Astrocyte of the spinal cord (primary cell): ENCODE measurements at regions not wholly inside any gene's neighbourhood (a gene's known extent, or its start where the extent isn't known, plus 50 kb on each side); places are given as distances from the start of the nearest gene placed in this dataset.

Experiments used
- DNase-seq: peaks from one replicate; pipeline ENCODE4 v3.0.0; 2011; ENCODE audit warnings: low read depth, low spot score
- H3K4me3 ChIP-seq: 2 replicates; pipeline ENCODE4 v1.5.1; 2011; ENCODE audit warnings: low read depth, mild to moderate bottlenecking, low read length, moderate library complexity
- in situ Hi-C: cut with HindIII; loops from 2 replicates; pipeline ENCODE4 v1.10.0; 2017; ENCODE audit warnings: low sequenced_read_pairs
- TF ChIP-seq, protein P1 (sequence below): IDR thresholded peaks from 2 replicates; pipeline ENCODE4 v1.5.1; 2012; ENCODE audit warnings: low read depth, mild to moderate bottlenecking, low read length, inconsistent platforms

DNA sequence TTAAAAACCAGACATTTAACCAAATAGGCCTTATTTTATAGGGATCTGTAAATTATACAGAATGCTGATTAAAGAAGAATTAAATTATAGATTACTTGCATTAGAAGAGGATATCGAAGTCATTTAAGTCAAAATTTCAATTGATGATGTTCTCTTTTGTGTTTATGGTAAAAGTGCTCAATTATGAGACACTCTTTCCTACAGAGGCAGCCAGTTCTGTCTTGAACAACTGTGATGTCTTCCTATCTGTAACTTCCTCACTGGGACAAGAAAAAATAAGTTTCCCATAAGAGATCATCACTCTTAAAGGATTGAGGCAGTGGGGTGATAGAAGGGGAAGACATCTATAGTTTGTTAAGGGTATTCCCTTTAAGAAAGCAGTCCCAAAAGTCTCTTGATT, 613.5 kb downstream of the INSC start:
- TF ChIP-seq, protein P1, sequence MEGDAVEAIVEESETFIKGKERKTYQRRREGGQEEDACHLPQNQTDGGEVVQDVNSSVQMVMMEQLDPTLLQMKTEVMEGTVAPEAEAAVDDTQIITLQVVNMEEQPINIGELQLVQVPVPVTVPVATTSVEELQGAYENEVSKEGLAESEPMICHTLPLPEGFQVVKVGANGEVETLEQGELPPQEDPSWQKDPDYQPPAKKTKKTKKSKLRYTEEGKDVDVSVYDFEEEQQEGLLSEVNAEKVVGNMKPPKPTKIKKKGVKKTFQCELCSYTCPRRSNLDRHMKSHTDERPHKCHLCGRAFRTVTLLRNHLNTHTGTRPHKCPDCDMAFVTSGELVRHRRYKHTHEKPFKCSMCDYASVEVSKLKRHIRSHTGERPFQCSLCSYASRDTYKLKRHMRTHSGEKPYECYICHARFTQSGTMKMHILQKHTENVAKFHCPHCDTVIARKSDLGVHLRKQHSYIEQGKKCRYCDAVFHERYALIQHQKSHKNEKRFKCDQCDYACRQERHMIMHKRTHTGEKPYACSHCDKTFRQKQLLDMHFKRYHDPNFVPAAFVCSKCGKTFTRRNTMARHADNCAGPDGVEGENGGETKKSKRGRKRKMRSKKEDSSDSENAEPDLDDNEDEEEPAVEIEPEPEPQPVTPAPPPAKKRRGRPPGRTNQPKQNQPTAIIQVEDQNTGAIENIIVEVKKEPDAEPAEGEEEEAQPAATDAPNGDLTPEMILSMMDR, result no peak

DNA sequence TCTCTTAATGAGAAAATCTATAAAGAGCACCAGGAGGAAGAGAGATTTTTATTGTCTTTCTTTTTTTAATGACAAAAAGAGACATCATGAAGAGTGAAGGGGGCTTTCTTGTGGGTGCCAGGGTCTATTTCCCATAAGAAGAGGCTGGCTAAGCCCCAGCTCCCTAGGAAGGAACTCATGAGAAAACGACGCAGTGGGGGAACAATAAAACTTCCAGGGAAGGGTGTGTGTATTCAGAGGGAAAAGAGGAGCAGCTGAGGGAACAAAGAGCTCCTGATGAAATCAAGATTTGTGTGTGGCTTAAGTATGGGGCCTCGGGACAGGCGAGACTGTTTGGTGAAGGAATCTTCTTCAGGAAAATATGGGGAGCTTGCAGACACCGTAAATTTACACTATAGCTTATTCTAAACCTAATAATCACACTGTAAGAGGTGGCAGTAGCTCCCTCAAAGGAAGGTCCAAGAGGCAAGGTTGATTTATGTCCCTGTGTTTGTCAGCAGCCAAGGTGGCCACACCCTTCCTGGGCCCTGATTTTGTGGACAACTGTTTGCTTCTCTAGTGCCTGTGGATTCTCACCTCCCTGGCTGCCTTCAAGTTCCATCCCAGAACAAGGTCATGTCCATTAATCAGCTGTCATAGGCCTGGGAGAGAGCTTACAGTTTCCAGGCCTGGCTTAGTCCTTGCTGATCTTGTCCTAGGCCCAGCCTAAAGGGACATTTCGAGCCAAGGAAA, 615.7 kb downstream of the INSC start:
- in situ Hi-C loops, result no loop called here
- H3K4me3 ChIP-seq, result no peak overlapping the region

More for the DNA sequence above, 613.5 kb downstream of the INSC start:
- in situ Hi-C loops, result no loop called here
- DNase-seq, result no peak
- H3K4me3 ChIP-seq, result no peak overlapping the region

DNA sequence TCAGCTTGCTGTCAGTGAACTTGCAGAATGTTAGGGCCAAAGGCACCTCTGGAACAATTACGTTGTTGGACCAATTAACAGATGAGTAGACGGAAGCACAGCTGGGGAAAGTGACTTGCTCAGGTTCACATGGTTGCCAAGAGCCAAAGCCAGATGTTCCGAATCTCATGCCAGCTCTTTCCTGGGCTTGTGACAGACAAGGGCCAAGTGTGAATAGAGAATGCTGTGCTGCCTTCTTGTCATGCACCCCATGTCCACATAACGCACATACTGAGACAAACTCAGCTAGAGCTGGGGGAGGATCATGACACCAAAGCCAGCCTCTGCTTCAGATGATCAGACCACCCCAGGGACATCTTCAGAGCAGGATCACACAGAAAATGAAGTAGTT, 616.3 kb downstream of the INSC start:
- in situ Hi-C loops, result no loop called here
- TF ChIP-seq, protein P1, result no peak
- no peak overlapping the region for H3K4me3 ChIP-seq
- no peak for DNase-seq

More for the DNA sequence above, 615.7 kb downstream of the INSC start:
- TF ChIP-seq, protein P1, result no peak
- no peak for DNase-seq

DNA sequence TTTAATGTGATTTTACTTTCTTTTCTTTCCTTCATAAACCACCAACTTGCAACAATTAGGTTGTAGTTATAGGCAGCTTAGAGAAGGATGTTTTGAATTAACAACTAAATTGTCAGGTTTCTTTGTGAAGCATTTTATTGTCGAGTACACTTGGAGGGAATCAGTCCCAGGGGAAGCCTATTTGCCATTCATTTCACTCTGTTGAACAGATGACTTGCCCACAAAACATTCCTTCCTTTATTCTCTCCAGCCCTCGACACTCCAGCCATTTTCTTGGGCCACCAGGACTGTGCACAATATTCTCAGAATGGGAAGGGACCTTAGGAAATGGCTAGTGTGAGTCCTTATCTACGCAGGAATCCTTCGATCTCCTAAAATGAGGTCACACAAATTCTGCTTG, 620.6 kb downstream of the SOX6 start:
- in situ Hi-C loops, result no loop called here
- no peak for DNase-seq
- TF ChIP-seq, protein P1, result no peak
- no peak overlapping the region for H3K4me3 ChIP-seq

DNA sequence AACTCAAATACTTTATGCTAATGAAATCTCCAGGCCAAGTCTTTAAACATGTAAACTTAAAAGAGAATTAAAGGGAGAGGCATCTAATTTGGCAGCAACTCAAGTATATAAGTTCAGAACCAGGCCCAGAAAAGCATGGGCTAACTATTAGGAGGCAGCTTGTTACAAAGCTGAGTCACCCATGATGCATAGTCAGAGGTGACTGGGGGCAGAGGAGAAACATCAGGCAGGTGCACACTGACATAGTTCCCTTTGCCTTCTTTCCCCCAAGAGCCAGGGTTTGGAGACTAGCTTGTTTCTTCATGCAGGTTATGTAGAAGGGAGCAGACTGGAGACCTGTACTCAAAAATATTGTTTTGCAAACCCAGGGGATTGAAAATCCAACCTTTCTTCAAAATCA, 619.0 kb downstream of the SOX6 start:
- TF ChIP-seq, protein P1, result no peak
- in situ Hi-C loops, result no loop called here
- DNase-seq, result no peak
- H3K4me3 ChIP-seq, result no peak overlapping the region

DNA sequence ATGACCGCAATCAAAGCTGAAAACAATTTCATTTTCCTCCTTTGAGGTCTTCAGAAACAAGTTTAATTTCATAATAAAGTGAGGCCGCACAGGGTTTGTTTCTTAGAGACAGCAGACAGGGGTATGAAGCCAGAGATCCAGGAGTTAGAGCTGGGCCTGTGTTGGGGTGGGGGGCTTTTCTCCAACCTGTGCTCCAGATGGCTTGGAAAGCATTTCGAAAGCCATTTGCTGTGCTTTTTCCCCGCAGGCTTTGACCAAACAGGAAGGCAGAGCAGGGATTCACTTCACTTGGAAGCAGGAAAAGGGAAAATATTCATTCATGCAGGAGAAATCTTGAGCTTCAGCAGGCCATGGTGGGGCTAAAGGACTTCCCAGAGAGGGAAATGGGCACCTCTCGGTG, 617.4 kb downstream of the SOX6 start:
- in situ Hi-C loops, result no loop called here
- DNase-seq, result no peak
- no peak overlapping the region for H3K4me3 ChIP-seq
- TF ChIP-seq, protein P1, result no peak
